H9 (cell line): ENCODE measurements at regions not wholly inside any gene's neighbourhood (a gene's known extent, or its start where the extent isn't known, plus 50 kb on each side); places are given as distances from the start of the nearest gene placed in this dataset.

Experiments
- DNase-seq: peaks from one replicate; pipeline ENCODE4 v3.0.0-alpha.2; 2017
- H2AFZ ChIP-seq: one replicate; pipeline ENCODE4 v1.6.1; 2013; ENCODE audit warnings: mild to moderate bottlenecking, low read length, control low read depth, moderate library complexity
- H2AK5ac ChIP-seq: 2 replicates; pipeline ENCODE4 v1.6.1; 2013; ENCODE audit warnings: low read length, control low read depth, mixed read lengths; ENCODE audit not compliant: insufficient read length
- H2BK120ac ChIP-seq: one replicate; pipeline ENCODE4 v1.6.1; 2013; ENCODE audit warnings: low read depth, mild to moderate bottlenecking, low read length, control low read depth, inconsistent platforms; ENCODE audit not compliant: poor library complexity, severe bottlenecking
- H2BK12ac ChIP-seq: 2 replicates; pipeline ENCODE4 v1.6.1; 2013; ENCODE audit warnings: low read length, control low read depth, mixed read lengths, low read depth; ENCODE audit not compliant: insufficient read length
- H2BK15ac ChIP-seq: 2 replicates; pipeline ENCODE4 v1.6.1; 2013; ENCODE audit warnings: low read depth, low read length, control low read depth
- H2BK20ac ChIP-seq: one replicate; pipeline ENCODE4 v1.6.1; 2013; ENCODE audit warnings: low read depth, mild to moderate bottlenecking, low read length, control low read depth, inconsistent platforms; ENCODE audit not compliant: poor library complexity, severe bottlenecking
- H2BK5ac ChIP-seq: 2 replicates; pipeline ENCODE4 v1.6.1; 2013; ENCODE audit warnings: low read length, control low read depth, mixed read lengths; ENCODE audit not compliant: insufficient read length
- H3K14ac ChIP-seq: 2 replicates; pipeline ENCODE4 v1.6.1; 2013; ENCODE audit warnings: low read length, control low read depth; ENCODE audit not compliant: insufficient read depth
- H3K18ac ChIP-seq: 2 replicates; pipeline ENCODE4 v1.6.1; 2013; ENCODE audit warnings: low read depth, mild to moderate bottlenecking, mixed read lengths, low read length, control low read depth; ENCODE audit not compliant: insufficient read length
- H3K23ac ChIP-seq: 2 replicates; pipeline ENCODE4 v1.6.1; 2013; ENCODE audit warnings: low read length, control low read depth, mixed read lengths, low read depth; ENCODE audit not compliant: insufficient read length
- H3K23me2 ChIP-seq: 2 replicates; pipeline ENCODE4 v1.6.1; 2013; ENCODE audit warnings: low read depth, mild to moderate bottlenecking, mixed read lengths, low read length, control low read depth; ENCODE audit not compliant: insufficient read length, poor library complexity, severe bottlenecking
- H3K27ac ChIP-seq: 2 replicates; pipeline ENCODE4 v1.5.1; 2013; ENCODE audit warnings: low read length, control low read depth, mixed read lengths, low read depth; ENCODE audit not compliant: insufficient read length
- H3K27me3 ChIP-seq: 2 replicates; pipeline ENCODE4 v1.6.1; 2013; ENCODE audit warnings: low read length, control low read depth, inconsistent platforms; ENCODE audit not compliant: insufficient read depth
- H3K4ac ChIP-seq: 2 replicates; pipeline ENCODE4 v1.6.1; 2013; ENCODE audit warnings: low read depth, mild to moderate bottlenecking, control low read depth, inconsistent platforms, low read length, moderate library complexity
- H3K4me1 ChIP-seq: 2 replicates; pipeline ENCODE4 v1.6.1; 2013; ENCODE audit warnings: low read length, control low read depth, inconsistent platforms; ENCODE audit not compliant: insufficient read depth
- H3K4me2 ChIP-seq: 2 replicates; pipeline ENCODE4 v1.6.1; 2013; ENCODE audit warnings: low read length, control low read depth, mixed read lengths; ENCODE audit not compliant: insufficient read length, insufficient read depth
- H3K56ac ChIP-seq: 2 replicates; pipeline ENCODE4 v1.6.1; 2013; ENCODE audit warnings: low read depth, mild to moderate bottlenecking, mixed read lengths, low read length, control low read depth; ENCODE audit not compliant: insufficient read length
- H3K79me1 ChIP-seq: 2 replicates; pipeline ENCODE4 v1.6.1; 2013; ENCODE audit warnings: low read depth, mild to moderate bottlenecking, moderate library complexity, low read length, control low read depth, inconsistent platforms; ENCODE audit not compliant: insufficient read depth, poor library complexity, severe bottlenecking
- H3K79me2 ChIP-seq: 2 replicates; pipeline ENCODE4 v1.6.1; 2013; ENCODE audit warnings: low read length, control low read depth, inconsistent platforms; ENCODE audit not compliant: insufficient read depth
- H3K9ac ChIP-seq: 2 replicates; pipeline ENCODE4 v1.6.1; 2013; ENCODE audit warnings: low read length, control low read depth, mixed read lengths; ENCODE audit not compliant: insufficient read length; ENCODE audit errors: extremely low read depth
- H3K9me3 ChIP-seq: one replicate; pipeline ENCODE4 v1.6.1; 2013; ENCODE audit warnings: low read depth, low read length, inconsistent platforms; ENCODE audit not compliant: control insufficient read depth
- H3T11ph ChIP-seq: one replicate; pipeline ENCODE4 v1.6.1; 2013; ENCODE audit warnings: mild to moderate bottlenecking, low read length, control low read depth, inconsistent platforms
- H4K20me1 ChIP-seq: one replicate; pipeline ENCODE4 v1.6.1; 2013; ENCODE audit not compliant: control insufficient read depth, insufficient read length, insufficient read depth
- H4K5ac ChIP-seq: 2 replicates; pipeline ENCODE4 v1.6.1; 2013; ENCODE audit warnings: low read depth, mild to moderate bottlenecking, mixed read lengths, low read length, control low read depth; ENCODE audit not compliant: insufficient read length
- H4K8ac ChIP-seq: replicated peaks from 2 replicates; pipeline ENCODE4 v1.6.1; 2013; ENCODE audit warnings: low read length, control low read depth, mixed read lengths, low read depth; ENCODE audit not compliant: insufficient read length
- H4K91ac ChIP-seq: 2 replicates; pipeline ENCODE4 v1.6.1; 2013; ENCODE audit warnings: low read depth, mild to moderate bottlenecking, moderate library complexity, mixed read lengths, low read length, control low read depth; ENCODE audit not compliant: insufficient read length
- H3K27ac Mint-ChIP-seq, 3 experiments: 2 replicates in 2 of 3; 3 replicates in 1 of 3; pipeline ENCODE4 v1.8.0; 2020 to 2021; ENCODE audit warnings: mixed read lengths in 3 of 3, mild to moderate bottlenecking in 1 of 3, moderate library complexity in 1 of 3
- H3K27me3 Mint-ChIP-seq: 2 replicates; pipeline ENCODE4 v1.8.0; 2021; ENCODE audit warnings: low read depth, mild to moderate bottlenecking, moderate library complexity, mixed read lengths
- H3K36me3 Mint-ChIP-seq, 3 experiments: 2 replicates in 2 of 3; 3 replicates in 1 of 3; pipeline ENCODE4 v1.8.0; 2020 to 2021; ENCODE audit warnings: low read depth in 3 of 3, mixed read lengths in 3 of 3; ENCODE audit not compliant: insufficient read depth in 1 of 3
- H3K4me1 Mint-ChIP-seq, 2 experiments: 2 replicates each; pipeline ENCODE4 v1.8.0; 2020; ENCODE audit warnings: mixed read lengths in 2 of 2
- H3K4me3 Mint-ChIP-seq, 2 experiments: 2 replicates in 1 of 2; 3 replicates in 1 of 2; pipeline ENCODE4 v1.8.0; 2020 to 2021; ENCODE audit warnings: mild to moderate bottlenecking in 2 of 2, mixed read lengths in 2 of 2, moderate library complexity in 1 of 2
- H3K9me3 Mint-ChIP-seq, 2 experiments: 2 replicates in 1 of 2; 3 replicates in 1 of 2; pipeline ENCODE4 v1.8.0; 2020; ENCODE audit warnings: mild to moderate bottlenecking in 2 of 2, mixed read lengths in 2 of 2, moderate library complexity in 1 of 2
- CTCF ChIP-seq: fragments of 200-600 bp; sonication (generic); conservative IDR thresholded peaks from 3 replicates; pipeline ENCODE4 v1.8.0; 2021; ENCODE audit warnings: antibody characterized with exemption, mild to moderate bottlenecking
- WGBS: extraction: QIAGEN DNeasy Blood & Tissue Kit; methylation state at CpG from one replicate; pipeline ENCODE4 v1.1.7; 2013; ENCODE audit warnings: missing lambda C conversion rate, low lambda C conversion rate, mixed read lengths; ENCODE audit not compliant: insufficient read length; ENCODE audit errors: extremely low coverage; 5-methylcytosine and 5-hydroxymethylcytosine counted together

- no peak for DNase-seq
- no CpG with 5 or more reads among the region's 5 CpGs for WGBS
- H4K5ac ChIP-seq: no peak overlapping the region
- no peaks in the 10 kb centered on the region for H3K23me2 ChIP-seq
- Mint-ChIP-seq H3K27me3 (no peaks in the 10 kb centered on the region), H3K27ac (no peak overlapping the region), H3K4me1 (peaks cover 0 to 2% of the 10 kb centered on the region in 2 experiments; a peak in 1 of 4 replicates), H3K4me3 (no peak overlapping the region), H3K36me3 (peaks cover 0 to 4% (median 0%) of the 10 kb centered on the region in 3 experiments; a peak in 2 of 7 replicates), H3K9me3 (peaks cover 5 to 9% of the 10 kb centered on the region in 2 experiments; a peak in 4 of 5 replicates)
- H2AFZ ChIP-seq: no peak overlapping the region
- no peak overlapping the region for H2BK5ac ChIP-seq
- H2BK15ac ChIP-seq: no peak overlapping the region
- no peak overlapping the region for H3K14ac ChIP-seq
- H4K8ac ChIP-seq: no peak overlapping the region
- no peak overlapping the region for H2BK120ac ChIP-seq
- H3K79me1 ChIP-seq: no peaks in the 10 kb centered on the region
- H4K91ac ChIP-seq: no peak overlapping the region
- H3K27me3 ChIP-seq: no peaks in the 10 kb centered on the region
- H4K20me1 ChIP-seq: no peaks in the 10 kb centered on the region
- no peak overlapping the region for H3K23ac ChIP-seq
- H3T11ph ChIP-seq: no peak overlapping the region
- TF ChIP-seq CTCF: no peak
- no peak overlapping the region for H3K9ac ChIP-seq
- no peak overlapping the region for H3K4me2 ChIP-seq
- H3K56ac ChIP-seq: no peak overlapping the region
- no peak overlapping the region for H2AK5ac ChIP-seq
- no peak overlapping the region for H2BK20ac ChIP-seq
- no peak overlapping the region for H3K27ac ChIP-seq
- H3K18ac ChIP-seq: no peak overlapping the region
- H3K9me3 ChIP-seq: no peaks in the 10 kb centered on the region
- no peak overlapping the region for H3K4ac ChIP-seq
- no peaks in the 10 kb centered on the region for H3K4me1 ChIP-seq
- no peak overlapping the region for H2BK12ac ChIP-seq
- H3K79me2 ChIP-seq: no peaks in the 10 kb centered on the region
These were observed 294.2 kb upstream of the CYLC2 start for GRCh38 chr9:102700936-102701335.
